ENCODE measurements at regions not wholly inside any gene's neighbourhood (a gene's known extent, or its start where the extent isn't known, plus 50 kb on each side); places are given as distances from the start of the nearest gene placed in this dataset.

DNA sequence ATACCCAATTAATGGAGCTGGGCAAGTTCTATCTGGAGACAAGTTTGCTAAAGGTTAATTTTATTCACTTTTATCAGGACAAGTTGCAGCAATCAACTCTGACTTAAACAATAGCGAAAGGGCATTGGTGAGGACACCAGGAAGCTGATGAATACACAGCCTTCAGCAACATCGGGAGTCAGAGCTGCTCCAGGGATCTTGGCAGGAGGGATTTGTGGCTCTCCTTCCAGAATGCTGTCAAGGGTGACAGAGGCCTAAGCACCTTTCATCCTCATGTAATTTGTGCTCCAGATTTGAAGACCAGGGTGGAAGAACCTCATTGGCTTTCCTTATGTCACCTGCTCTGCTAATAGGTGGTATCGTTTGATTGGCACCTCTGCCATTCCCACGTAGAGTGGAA, 485.6 kb downstream of the NPIPA7 start:
- Histone ChIP-seq H3F3A (ENCODE audit: insufficient read depth, low read length) (no peaks in the 10 kb centered on the region), H2AFZ (ENCODE audit: low read length) (no peak overlapping the region), H3K79me2 (ENCODE audit: low read length) (no peaks in the 10 kb centered on the region), H3K36me3 (replicated peaks; ENCODE audit: insufficient read depth, low read length) (no peaks in the 10 kb centered on the region), H3K9me3 (replicated peaks; ENCODE audit: insufficient read depth, low read length) (no peaks in the 10 kb centered on the region), H4K20me1 (ENCODE audit: insufficient read depth, low read length) (no peaks in the 10 kb centered on the region), H3K9ac (ENCODE audit: low read length) (no peak overlapping the region), H3K27ac (ENCODE audit: low read length) (no peak overlapping the region), H3K4me3 (ENCODE audit: low read length) (no peak overlapping the region), H3K27me3 (replicated peaks; ENCODE audit: insufficient read depth, low read length) (no peaks in the 10 kb centered on the region), H3K9me2 (replicated peaks; ENCODE audit: insufficient read depth, low read length) (no peaks in the 10 kb centered on the region), H3K4me1 (ENCODE audit: low read length) (no peaks in the 10 kb centered on the region; the same call in 1 of the 2 replicates), H3K4me2 (ENCODE audit: low read depth, low read length) (no peak overlapping the region)
- TF ChIP-seq, protein P1, sequence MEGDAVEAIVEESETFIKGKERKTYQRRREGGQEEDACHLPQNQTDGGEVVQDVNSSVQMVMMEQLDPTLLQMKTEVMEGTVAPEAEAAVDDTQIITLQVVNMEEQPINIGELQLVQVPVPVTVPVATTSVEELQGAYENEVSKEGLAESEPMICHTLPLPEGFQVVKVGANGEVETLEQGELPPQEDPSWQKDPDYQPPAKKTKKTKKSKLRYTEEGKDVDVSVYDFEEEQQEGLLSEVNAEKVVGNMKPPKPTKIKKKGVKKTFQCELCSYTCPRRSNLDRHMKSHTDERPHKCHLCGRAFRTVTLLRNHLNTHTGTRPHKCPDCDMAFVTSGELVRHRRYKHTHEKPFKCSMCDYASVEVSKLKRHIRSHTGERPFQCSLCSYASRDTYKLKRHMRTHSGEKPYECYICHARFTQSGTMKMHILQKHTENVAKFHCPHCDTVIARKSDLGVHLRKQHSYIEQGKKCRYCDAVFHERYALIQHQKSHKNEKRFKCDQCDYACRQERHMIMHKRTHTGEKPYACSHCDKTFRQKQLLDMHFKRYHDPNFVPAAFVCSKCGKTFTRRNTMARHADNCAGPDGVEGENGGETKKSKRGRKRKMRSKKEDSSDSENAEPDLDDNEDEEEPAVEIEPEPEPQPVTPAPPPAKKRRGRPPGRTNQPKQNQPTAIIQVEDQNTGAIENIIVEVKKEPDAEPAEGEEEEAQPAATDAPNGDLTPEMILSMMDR (IDR thresholded peaks at IDR 0.05; ENCODE audit: low read length) = no peak
- TF ChIP-seq EZH2 (optimal IDR thresholded peaks at IDR 0.05; ENCODE audit: low read depth, low read length) = no peak
- no peak for TF ChIP-seq EZH2phosphoT487 (IDR thresholded peaks at IDR 0.05; ENCODE audit: low read length)
- DNase-seq = no peak

DNA sequence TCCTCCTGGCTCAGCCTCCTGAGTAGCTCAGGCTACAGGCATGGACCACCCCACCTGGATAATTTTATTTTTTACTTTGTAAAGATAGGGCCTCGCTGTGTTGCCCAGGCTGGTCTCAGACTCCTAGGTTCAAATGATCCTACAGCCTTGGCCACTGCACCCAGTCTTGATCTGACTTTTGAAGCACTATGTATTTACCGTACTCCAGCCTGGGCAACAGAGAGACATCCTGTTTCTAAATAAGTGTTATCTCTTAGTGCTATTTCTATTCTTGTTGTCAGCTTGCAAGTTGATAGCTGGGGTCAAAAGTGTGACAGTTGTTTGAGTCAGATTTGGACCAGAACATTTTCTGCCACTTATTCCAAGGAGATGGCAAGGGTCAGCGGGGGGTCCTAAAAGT, 486.4 kb downstream of the NPIPA7 start:
- Histone ChIP-seq H3K4me1 (ENCODE audit: low read length) (no peaks in the 10 kb centered on the region; the same call in 1 of the 2 replicates), H4K20me1 (ENCODE audit: insufficient read depth, low read length) (no peaks in the 10 kb centered on the region), H3K27ac (ENCODE audit: low read length) (no peak overlapping the region), H3K9ac (ENCODE audit: low read length) (no peak overlapping the region), H3K9me3 (replicated peaks; ENCODE audit: insufficient read depth, low read length) (no peaks in the 10 kb centered on the region), H2AFZ (ENCODE audit: low read length) (no peak overlapping the region), H3K36me3 (replicated peaks; ENCODE audit: insufficient read depth, low read length) (no peaks in the 10 kb centered on the region), H3K27me3 (replicated peaks; ENCODE audit: insufficient read depth, low read length) (no peaks in the 10 kb centered on the region), H3K79me2 (ENCODE audit: low read length) (no peaks in the 10 kb centered on the region), H3K4me2 (ENCODE audit: low read depth, low read length) (no peak overlapping the region), H3K9me2 (replicated peaks; ENCODE audit: insufficient read depth, low read length) (no peaks in the 10 kb centered on the region), H3F3A (ENCODE audit: insufficient read depth, low read length) (no peaks in the 10 kb centered on the region), H3K4me3 (ENCODE audit: low read length) (no peak overlapping the region)
- DNase-seq = no peak
- TF ChIP-seq EZH2phosphoT487 (IDR thresholded peaks at IDR 0.05; ENCODE audit: low read length) (no peak), EZH2 (optimal IDR thresholded peaks at IDR 0.05; ENCODE audit: low read depth, low read length) (no peak)
- TF ChIP-seq, protein P1 (IDR thresholded peaks at IDR 0.05; ENCODE audit: low read length) = no peak

DNA sequence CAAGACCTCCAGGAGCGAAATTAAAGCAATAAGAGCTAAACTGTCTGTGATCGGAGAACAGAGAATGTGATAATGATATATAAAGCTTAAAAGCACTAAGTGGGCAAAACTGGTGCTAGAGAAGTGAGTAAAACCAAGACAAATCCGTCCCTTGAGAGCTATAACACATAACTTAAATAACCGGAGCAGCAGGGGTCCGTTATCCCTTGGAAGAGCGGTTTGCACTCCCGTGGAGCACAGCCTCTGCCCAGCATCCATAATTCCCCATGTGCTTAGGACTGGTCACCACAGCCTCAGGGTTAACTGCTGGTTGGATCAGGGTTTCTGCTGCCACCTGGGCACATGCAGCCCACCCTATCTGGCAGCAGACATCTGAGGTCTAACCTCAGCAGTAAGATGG, 489.0 kb downstream of the NPIPA7 start:
- Histone ChIP-seq H3K4me3 (ENCODE audit: low read length) (no peak overlapping the region), H2AFZ (ENCODE audit: low read length) (no peak overlapping the region), H3K27me3 (replicated peaks; ENCODE audit: insufficient read depth, low read length) (no peaks in the 10 kb centered on the region), H3K4me1 (ENCODE audit: low read length) (no peaks in the 10 kb centered on the region), H3K4me2 (ENCODE audit: low read depth, low read length) (no peak overlapping the region), H3F3A (ENCODE audit: insufficient read depth, low read length) (no peaks in the 10 kb centered on the region), H4K20me1 (ENCODE audit: insufficient read depth, low read length) (no peaks in the 10 kb centered on the region), H3K9me3 (replicated peaks; ENCODE audit: insufficient read depth, low read length) (no peaks in the 10 kb centered on the region), H3K27ac (ENCODE audit: low read length) (no peak overlapping the region), H3K9me2 (replicated peaks; ENCODE audit: insufficient read depth, low read length) (no peaks in the 10 kb centered on the region), H3K36me3 (replicated peaks; ENCODE audit: insufficient read depth, low read length) (no peaks in the 10 kb centered on the region), H3K9ac (ENCODE audit: low read length) (no peak overlapping the region), H3K79me2 (ENCODE audit: low read length) (no peaks in the 10 kb centered on the region)
- no peak for TF ChIP-seq EZH2 (optimal IDR thresholded peaks at IDR 0.05; ENCODE audit: low read depth, low read length)
- TF ChIP-seq EZH2phosphoT487 (IDR thresholded peaks at IDR 0.05; ENCODE audit: low read length) = no peak
- TF ChIP-seq, protein P1 (IDR thresholded peaks at IDR 0.05; ENCODE audit: low read length) = no peak
- DNase-seq = no peak
